T-helper 2 cell treated with Interferon-gamma antibody and Interleukin-4, amounts not matched to agents 100 ng/mL and 5 ng/mL, for 36 hours (primary cell): ENCODE measurements at regions not wholly inside any gene's neighbourhood (a gene's known extent, or its start where the extent isn't known, plus 50 kb on each side); places are given as distances from the start of the nearest gene placed in this dataset.

Source experiments
- intact Hi-C: fragments of 100-400 bp; cut with micrococcal nuclease; formaldehyde crosslinking; loops from one replicate; pipeline ENCODE4 v1.15.1; 2023

GRCh38 chr2:228352048-228352447, 170.6 kb upstream of the SPHKAP start:
- intact Hi-C loops = no loop called here

DNA sequence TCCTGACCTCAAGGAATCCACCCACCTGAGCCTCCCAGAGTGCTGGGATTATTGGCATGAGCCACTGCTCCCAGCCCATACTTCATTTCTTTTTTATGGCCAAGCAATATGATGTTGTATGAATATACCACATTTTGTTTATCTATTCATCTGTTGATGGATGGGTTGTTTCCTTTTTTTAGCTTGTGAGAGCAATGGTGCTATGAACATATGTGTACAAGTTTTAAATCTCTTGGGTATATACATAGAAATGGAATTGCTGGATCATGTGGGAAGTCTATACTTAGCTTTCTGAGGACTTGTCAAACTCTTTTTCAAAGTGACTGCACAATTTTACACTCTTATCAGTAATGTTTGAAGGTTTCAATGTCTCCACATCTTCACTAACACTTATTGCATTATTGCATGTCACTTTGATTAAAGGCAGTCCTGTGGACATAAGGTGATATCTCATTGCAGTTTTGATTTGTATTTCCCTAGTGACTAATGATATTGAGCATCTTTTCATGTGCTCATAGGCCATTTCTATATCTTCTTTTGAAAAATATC, 167.1 kb upstream of the SPHKAP start:
- intact Hi-C loops = no loop called here

- intact Hi-C loops = no loop called here
Measured at GRCh38 chr2:228344531-228344930, 163.0 kb upstream of the SPHKAP start.

GRCh38 chr2:228339525-228339924, 158.0 kb upstream of the SPHKAP start:
- intact Hi-C loops = no loop called here

DNA sequence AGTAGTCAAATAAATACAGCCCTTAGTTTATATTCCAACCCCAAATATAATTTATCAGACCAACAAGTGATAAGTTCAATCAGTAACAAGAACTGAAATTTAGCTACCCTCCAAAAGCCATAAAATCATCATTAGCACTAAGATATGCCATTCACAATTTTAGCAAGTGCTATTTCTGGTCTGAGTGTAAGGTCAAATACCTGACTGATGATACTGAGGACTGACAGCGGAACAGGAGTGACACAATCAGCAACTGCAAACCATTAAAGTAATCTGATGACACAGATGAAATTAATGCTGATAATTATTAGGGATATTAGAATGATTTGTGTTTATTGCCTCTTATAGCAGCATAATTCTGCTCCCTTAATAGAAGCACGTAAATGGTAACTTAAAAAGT, 152.7 kb upstream of the SPHKAP start:
- intact Hi-C loops = loop anchor here (5.0 kb wide), 1 partner anchor 307 kb away; no protein-coding TSS in a partner anchor

- intact Hi-C loops = no loop called here
Measured at GRCh38 chr2:228329282-228329681, 147.8 kb upstream of the SPHKAP start.

DNA sequence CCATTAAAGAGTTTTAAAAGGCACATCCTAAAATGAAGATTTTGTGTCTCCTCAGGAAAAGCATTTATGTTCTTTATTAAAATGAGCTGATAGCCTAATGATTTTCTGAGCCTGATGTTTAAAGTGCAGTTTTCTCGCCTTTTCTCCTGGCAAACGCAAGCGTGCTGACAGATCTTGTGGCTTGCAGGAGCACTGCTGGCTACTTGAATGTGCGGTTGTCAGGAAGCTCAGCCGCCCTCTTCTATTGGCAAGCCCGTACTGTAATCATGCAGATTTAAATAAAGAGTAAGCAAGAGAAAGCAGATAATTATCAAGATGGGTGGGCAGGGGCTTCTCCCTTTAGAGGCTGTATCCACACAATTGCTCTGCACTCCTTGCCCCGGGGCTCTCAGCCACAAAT, 139.5 kb upstream of the SPHKAP start:
- intact Hi-C loops = no loop called here

- intact Hi-C loops = no loop called here
Measured at GRCh38 chr2:228318218-228318617, 136.7 kb upstream of the SPHKAP start.

DNA sequence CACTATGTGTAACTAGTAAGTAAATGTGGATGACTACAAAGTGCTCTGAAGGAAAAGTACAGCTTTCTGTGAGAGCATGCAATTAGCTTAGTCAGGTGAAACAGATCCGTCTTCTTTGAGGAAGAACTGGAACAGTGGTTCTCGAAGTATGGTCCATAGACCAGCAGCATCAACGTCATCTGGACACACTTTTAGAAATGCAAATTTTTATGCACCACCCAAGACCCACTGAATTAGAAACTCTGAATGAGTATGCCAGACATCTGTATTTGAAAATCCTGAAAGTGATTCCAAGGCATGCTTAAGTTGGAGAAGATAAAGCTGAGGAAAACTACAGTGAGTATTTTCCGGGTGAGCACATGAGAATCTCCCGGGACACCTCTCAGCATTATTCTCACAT, 130.7 kb upstream of the SPHKAP start:
- intact Hi-C loops = no loop called here

- intact Hi-C loops = no loop called here
Measured at GRCh38 chr2:228303960-228304359, 122.5 kb upstream of the SPHKAP start.

DNA sequence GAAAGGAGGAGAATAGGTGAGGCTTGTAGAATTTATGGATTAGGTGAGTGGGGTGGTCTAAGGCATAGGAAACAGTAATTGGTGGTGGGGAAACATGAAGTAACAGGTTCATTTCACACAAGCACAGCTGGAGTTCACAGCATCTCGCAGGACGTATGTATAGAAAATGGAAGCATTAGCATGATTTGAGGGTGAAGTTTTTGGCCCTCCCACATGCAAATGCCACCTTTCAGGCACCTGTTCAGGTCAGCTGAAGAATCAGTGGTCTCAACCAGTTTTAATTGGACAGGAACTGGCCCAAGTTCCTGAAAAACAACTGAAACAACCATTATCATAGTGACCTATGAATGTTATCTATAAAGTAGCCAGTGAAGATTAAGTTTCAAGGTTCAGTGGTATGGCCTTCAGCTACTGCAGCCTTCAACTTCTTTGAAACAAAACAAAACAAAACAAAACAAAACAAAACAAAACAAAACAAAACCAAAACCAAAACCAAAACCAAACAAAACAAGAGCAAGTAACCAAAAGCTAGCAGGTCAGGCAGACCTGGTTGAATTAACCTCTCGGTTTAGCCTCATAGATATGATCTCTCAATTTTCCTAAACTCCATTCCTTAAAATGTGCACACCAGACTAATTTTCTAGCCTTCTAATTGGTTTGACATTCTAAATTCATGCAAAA, 102.1 kb upstream of the SPHKAP start:
- intact Hi-C loops = no loop called here

GRCh38 chr2:228282376-228282775, 100.9 kb upstream of the SPHKAP start:
- intact Hi-C loops = no loop called here

DNA sequence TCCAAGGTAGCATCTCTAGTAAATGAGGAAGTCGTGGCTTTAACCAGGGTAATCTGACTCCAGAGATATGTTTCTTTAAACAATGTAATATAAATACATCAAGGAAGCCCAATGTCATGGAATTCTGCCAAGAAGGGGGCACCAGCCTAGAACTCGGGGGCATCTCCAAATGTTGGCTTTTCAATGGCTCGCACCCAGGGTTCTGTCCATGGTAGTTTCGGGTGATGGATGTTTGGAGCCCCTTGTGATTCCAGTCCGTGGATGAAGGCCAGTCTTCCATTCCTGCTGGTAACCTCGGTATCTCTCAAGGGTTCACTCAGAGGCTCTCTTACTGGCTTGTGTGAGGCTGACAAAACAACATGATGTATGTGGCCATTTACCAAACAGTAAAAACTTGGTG, 91.7 kb upstream of the SPHKAP start:
- intact Hi-C loops = no loop called here

GRCh38 chr2:228269351-228269750, 87.9 kb upstream of the SPHKAP start:
- intact Hi-C loops = no loop called here

- intact Hi-C loops = no loop called here
Measured at GRCh38 chr2:228268756-228269155, 87.3 kb upstream of the SPHKAP start.

GRCh38 chr2:228268301-228268700, 86.8 kb upstream of the SPHKAP start:
- intact Hi-C loops = no loop called here

GRCh38 chr2:228263156-228263555, 81.7 kb upstream of the SPHKAP start:
- intact Hi-C loops = no loop called here

- intact Hi-C loops = no loop called here
Measured at GRCh38 chr2:228261546-228261945, 80.1 kb upstream of the SPHKAP start.

- intact Hi-C loops = no loop called here
Measured at GRCh38 chr2:228257379-228257778, 75.9 kb upstream of the SPHKAP start.

- intact Hi-C loops = no loop called here
Measured at GRCh38 chr2:228253752-228254151, 72.3 kb upstream of the SPHKAP start.

DNA sequence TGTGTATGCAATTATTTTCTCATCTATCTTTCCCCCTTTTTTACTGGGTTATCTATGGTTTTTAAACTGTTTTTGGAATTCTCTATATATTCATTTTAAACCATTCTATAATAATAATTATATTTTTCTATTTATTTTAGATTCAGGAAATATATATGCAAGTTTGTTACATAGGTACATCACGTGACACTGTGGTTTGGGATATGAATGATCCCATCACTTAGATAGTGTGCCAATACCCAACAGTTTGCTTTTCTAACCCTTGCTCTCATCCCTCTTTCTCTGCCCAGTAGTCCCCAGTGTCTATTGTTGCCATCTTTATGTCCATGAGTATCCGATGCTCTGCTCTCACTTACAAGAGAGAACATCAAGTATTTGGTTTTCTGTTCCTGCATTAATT, 65.8 kb upstream of the SPHKAP start:
- intact Hi-C loops = no loop called here

DNA sequence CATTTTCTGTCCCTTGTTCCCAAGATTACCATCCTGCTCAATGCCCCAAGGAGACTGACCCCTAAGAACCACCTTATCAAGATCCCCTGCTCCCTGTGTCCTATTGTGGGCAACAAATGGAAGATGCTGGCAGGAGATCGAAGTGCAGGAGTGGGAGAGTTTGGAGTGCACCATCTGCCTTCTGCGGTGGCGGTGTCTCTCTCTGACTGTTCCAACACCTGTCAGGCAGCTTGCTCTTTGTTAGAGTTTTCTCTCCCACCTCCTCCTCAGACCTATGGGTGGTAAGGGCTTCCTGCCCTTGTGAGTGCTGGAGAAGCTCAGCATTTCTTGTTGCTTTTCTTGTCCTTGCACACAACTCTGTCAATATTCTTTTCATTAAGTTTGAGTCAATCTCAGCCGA, 64.1 kb upstream of the SPHKAP start:
- intact Hi-C loops = no loop called here

GRCh38 chr2:228242591-228242990, 61.1 kb upstream of the SPHKAP start:
- intact Hi-C loops = no loop called here
